ENCODE measurements at regions not wholly inside any gene's neighbourhood (a gene's known extent, or its start where the extent isn't known, plus 50 kb on each side); places are given as distances from the start of the nearest gene placed in this dataset.

DNA sequence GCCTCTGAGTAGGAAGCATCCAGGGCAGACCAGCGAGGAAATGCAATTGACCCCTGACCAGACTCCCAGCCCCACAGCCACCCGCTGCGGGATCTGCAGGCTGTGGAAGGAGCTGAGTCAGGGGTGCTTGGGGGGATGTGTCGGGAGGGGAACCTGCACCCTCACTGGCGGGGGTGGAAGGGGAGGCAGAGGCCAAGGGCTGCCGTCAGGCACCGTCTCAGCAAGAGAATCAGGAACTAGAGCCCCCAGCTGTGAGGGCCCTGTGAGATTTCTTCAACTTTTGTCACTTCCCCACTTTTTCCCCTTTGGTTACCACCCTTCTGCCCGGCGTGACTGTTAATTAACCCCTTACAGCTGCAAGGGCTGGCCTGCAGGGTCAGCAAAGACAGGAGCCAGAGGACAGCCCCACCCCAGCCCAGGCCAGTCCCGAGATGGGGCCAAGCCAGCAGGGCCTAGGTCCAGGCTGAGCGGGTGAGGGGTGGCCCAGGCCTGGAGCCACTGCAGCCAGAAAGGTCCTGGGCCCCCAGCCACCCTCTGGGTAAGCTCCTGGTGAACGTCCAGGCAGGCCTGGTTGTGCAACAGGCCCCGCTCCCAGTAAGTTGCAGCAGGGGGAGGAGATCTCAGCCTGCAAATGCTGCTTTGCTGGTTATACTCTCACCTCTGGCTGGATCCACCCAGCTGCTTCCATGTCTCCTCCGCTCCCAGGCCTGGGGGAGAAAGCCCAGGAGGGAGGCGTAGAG, 147.0 kb upstream of the ID2 start:
- no peak overlapping the region for H3K4me3 ChIP-seq (ENCODE audit: insufficient read depth, low read depth, low read length, poor library complexity, severe bottlenecking)
- H3K36me3 ChIP-seq (ENCODE audit: control insufficient read depth, insufficient read depth, low read length): no peaks in the 10 kb centered on the region
- H3K9me3 ChIP-seq (ENCODE audit: control insufficient read depth, low read length): peaks cover 7% of the 10 kb centered on the region
- H3K27ac ChIP-seq (ENCODE audit: insufficient read depth, low read length, poor library complexity, severe bottlenecking): no peak overlapping the region
- H3K27me3 ChIP-seq (replicated peaks; ENCODE audit: control insufficient read depth, insufficient read depth, low read length, poor library complexity, severe bottlenecking): no peaks in the 10 kb centered on the region
- H3K4me1 ChIP-seq (ENCODE audit: control insufficient read depth, insufficient read depth, low read length, poor library complexity, severe bottlenecking): peaks cover 9% of the 10 kb centered on the region
- no peak for DNase-seq

DNA sequence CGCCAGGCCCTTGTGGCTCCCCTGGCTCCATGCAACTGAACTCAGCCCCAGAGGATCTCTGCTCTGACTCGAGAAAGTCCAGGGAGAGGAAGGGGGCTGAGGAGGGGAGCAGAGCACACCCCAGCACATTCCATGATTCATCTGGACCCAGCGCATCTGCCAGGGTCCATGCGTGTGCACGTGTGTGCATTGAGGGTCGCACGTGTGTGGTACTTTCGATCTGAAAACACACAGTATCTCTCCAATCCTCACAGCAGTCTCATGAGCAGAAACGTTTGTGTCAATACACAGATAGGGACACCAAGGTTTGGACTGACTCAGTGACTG, 146.4 kb upstream of the ID2 start:
- no peak for DNase-seq
- Histone ChIP-seq H3K4me3 (ENCODE audit: insufficient read depth, low read depth, low read length, poor library complexity, severe bottlenecking) (no peak overlapping the region), H3K36me3 (ENCODE audit: control insufficient read depth, insufficient read depth, low read length) (no peaks in the 10 kb centered on the region), H3K9me3 (ENCODE audit: control insufficient read depth, low read length) (peaks cover 7% of the 10 kb centered on the region), H3K4me1 (ENCODE audit: control insufficient read depth, insufficient read depth, low read length, poor library complexity, severe bottlenecking) (peaks cover 14% of the 10 kb centered on the region), H3K27me3 (replicated peaks; ENCODE audit: control insufficient read depth, insufficient read depth, low read length, poor library complexity, severe bottlenecking) (no peaks in the 10 kb centered on the region), H3K27ac (ENCODE audit: insufficient read depth, low read length, poor library complexity, severe bottlenecking) (no peak overlapping the region)

DNA sequence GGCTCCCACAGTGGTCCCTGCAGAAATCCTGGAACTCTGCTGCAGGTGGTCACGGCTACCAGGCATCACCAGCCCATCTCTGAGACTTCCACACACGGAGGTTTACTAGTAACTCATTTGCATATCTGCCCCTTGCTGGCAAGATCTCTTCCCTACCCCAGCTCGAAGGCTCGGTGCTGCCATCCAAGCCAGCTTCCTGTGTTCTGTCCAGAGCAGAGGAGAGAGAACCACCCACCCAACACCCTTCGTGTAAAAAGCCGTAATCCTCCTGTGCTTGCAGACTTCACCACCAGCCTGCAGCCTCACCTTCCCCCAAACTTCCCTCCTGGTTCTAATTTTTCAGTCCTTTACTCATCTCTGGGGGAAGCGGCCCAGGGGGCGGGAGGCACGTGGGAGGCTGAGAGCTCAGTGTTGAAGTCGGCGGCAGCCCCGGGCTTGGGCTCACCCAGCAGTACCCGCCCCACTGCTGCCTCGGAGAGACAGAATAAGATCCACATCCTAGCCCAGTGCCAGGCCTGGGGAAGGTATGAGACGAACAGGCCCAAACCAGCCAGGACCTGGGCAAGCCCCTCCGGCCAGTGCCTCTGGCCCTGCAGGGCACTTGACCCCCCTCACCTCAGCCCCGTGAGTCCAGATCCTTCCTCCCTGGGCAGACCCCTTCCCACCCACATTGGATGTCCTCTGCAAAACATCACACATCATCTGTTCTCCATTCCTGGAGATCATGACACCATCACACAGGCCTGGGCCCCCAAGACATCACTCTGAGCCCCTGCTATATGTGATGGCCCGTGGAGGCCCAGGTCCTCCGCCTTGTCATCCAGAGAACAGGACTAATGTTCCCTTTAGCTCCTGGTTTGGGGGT, 145.8 kb upstream of the ID2 start:
- Histone ChIP-seq H3K9me3 (ENCODE audit: control insufficient read depth, low read length) (peaks cover 7% of the 10 kb centered on the region), H3K27ac (ENCODE audit: insufficient read depth, low read length, poor library complexity, severe bottlenecking) (no peak overlapping the region), H3K4me3 (ENCODE audit: insufficient read depth, low read depth, low read length, poor library complexity, severe bottlenecking) (no peak overlapping the region), H3K4me1 (ENCODE audit: control insufficient read depth, insufficient read depth, low read length, poor library complexity, severe bottlenecking) (peaks cover 20% of the 10 kb centered on the region), H3K36me3 (ENCODE audit: control insufficient read depth, insufficient read depth, low read length) (no peaks in the 10 kb centered on the region), H3K27me3 (replicated peaks; ENCODE audit: control insufficient read depth, insufficient read depth, low read length, poor library complexity, severe bottlenecking) (no peaks in the 10 kb centered on the region)
- DNase-seq: no peak

DNA sequence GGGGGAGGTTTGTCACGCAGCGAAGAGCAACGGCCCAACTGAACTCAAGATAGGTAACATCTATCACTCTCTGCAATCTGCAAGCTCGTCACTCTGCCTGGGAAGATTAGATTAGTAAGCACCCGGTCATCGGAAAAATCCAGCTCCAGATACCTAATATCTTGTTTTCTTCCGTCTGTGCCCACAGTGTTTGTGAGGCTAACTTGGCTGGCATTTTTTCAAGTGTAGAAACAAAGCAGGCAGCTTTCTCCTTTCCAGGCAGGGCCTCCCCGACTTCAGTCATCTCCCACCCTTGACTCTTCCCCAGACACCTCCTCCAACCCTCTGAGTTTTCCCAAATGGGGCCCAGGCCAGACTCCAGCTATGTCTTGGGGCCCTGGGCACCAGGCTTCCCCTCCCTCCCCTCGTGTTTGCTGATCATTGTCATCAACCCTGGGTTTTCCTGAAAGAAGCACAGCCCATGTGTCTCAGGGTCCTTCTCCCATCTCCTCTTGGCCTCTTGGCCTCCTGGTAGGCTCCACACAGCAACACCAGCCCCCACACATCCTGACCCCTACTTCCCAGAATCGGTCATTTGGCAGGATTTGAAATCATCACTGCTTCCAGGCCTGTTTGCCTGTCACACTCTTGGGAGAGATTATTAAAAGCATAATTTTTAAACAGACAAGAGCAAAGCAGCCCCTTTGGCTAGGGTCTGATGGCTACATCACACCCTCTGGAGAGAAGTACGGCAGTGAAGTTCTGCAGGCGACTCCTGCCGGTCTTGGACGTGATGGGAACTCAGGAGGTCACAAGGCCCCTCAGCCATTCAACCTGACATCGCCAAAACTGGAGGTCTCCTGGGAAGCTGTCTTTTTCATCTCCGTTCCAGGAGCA, 144.9 kb upstream of the ID2 start:
- Histone ChIP-seq H3K36me3 (ENCODE audit: control insufficient read depth, insufficient read depth, low read length) (no peaks in the 10 kb centered on the region), H3K9me3 (ENCODE audit: control insufficient read depth, low read length) (no peaks in the 10 kb centered on the region), H3K4me3 (ENCODE audit: insufficient read depth, low read depth, low read length, poor library complexity, severe bottlenecking) (no peak overlapping the region), H3K27me3 (replicated peaks; ENCODE audit: control insufficient read depth, insufficient read depth, low read length, poor library complexity, severe bottlenecking) (no peaks in the 10 kb centered on the region), H3K4me1 (ENCODE audit: control insufficient read depth, insufficient read depth, low read length, poor library complexity, severe bottlenecking) (peaks cover 29% of the 10 kb centered on the region), H3K27ac (ENCODE audit: insufficient read depth, low read length, poor library complexity, severe bottlenecking) (no peak overlapping the region)
- DNase-seq: no peak

DNA sequence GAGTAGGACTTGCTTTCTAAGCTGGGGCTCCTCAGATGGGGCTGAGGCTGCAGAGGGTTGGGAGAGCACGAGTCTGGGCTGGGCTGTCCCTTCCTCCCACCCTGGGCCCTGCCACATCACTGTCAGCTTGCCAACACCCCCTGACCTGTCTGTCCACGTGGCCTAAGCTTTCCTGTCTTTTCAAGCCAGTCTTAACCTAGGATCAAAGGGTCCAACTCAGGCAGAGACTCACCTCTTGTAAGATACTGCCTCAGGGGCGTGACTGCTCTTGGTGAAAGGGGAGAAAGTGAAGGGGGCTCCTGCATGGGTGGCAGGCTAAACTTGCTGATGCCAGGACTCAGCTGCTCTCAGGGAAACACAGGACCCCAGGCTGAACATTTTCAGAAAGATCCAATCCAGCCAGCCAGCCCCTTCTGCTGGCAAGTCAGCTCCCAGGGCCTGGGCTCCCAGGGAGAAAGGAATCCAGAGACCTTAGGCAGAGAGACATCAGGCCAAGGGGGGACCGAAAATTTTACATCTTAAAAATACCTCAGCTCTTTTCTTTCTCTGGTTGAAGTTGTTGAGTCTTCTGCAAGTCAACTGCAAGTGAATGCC, 144.2 kb upstream of the ID2 start:
- Histone ChIP-seq H3K27me3 (replicated peaks; ENCODE audit: control insufficient read depth, insufficient read depth, low read length, poor library complexity, severe bottlenecking) (no peaks in the 10 kb centered on the region), H3K4me3 (ENCODE audit: insufficient read depth, low read depth, low read length, poor library complexity, severe bottlenecking) (no peak overlapping the region), H3K36me3 (ENCODE audit: control insufficient read depth, insufficient read depth, low read length) (no peaks in the 10 kb centered on the region), H3K4me1 (ENCODE audit: control insufficient read depth, insufficient read depth, low read length, poor library complexity, severe bottlenecking) (peaks cover 32% of the 10 kb centered on the region), H3K9me3 (ENCODE audit: control insufficient read depth, low read length) (no peaks in the 10 kb centered on the region), H3K27ac (ENCODE audit: insufficient read depth, low read length, poor library complexity, severe bottlenecking) (no peak overlapping the region)
- no peak for DNase-seq

DNA sequence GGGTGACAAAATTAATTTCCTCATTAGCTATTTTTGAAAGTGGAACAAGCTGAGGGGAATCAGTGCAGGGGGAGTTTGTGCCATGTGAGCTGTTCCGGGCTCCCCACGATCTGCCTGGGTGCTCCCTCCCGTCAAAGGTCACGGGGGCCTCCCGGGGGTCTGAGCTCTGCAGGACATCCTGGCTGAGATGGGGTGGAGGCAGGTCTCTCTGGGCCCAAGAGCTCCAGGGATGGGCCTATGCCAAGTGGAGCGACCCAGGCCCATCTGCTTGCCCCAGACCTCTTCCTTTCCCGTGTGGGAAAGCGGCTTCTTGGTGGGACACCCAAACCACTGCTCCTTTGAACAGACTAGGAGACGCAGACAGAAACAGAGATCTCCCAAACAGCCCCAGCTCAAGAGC, 143.3 kb upstream of the ID2 start:
- Histone ChIP-seq H3K27ac (ENCODE audit: insufficient read depth, low read length, poor library complexity, severe bottlenecking) (no peak overlapping the region), H3K9me3 (ENCODE audit: control insufficient read depth, low read length) (no peaks in the 10 kb centered on the region), H3K4me3 (ENCODE audit: insufficient read depth, low read depth, low read length, poor library complexity, severe bottlenecking) (no peak overlapping the region), H3K27me3 (replicated peaks; ENCODE audit: control insufficient read depth, insufficient read depth, low read length, poor library complexity, severe bottlenecking) (no peaks in the 10 kb centered on the region), H3K36me3 (ENCODE audit: control insufficient read depth, insufficient read depth, low read length) (no peaks in the 10 kb centered on the region), H3K4me1 (ENCODE audit: control insufficient read depth, insufficient read depth, low read length, poor library complexity, severe bottlenecking) (peaks cover 41% of the 10 kb centered on the region)
- DNase-seq: no peak

DNA sequence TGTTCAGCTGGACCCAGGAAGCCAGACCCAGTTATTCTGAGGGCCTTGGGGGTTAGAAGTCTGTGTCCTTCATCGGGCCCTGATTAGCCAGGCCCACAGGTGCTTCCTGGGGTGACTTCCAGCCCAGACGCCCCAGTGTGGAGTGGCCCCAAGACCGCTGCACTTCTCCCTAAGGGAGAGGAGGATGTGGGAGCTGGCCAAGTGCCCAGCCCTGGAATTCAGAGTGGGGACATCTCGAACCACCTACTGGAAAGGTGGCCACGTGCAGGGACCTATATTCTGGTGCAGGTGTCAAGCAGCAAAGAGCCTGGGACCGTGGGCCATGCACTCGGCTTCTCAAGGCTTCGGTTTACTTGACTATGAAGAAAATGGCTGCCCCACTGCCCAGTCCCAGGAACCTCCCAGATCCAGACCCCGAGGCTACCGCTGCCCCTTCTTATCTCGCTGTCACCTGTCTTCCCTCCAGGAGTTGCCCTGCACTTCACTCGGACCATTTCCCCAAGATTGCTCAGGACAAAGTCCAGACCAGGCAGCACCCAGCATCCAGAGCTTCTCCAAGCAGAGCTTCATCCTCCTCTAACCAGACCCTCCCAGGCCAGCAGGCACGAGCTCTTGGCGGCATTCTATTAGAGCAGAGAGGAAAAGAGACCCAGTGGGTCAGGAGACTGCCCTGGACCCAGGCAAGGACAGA, 142.8 kb upstream of the ID2 start:
- Histone ChIP-seq H3K27me3 (replicated peaks; ENCODE audit: control insufficient read depth, insufficient read depth, low read length, poor library complexity, severe bottlenecking) (no peaks in the 10 kb centered on the region), H3K4me3 (ENCODE audit: insufficient read depth, low read depth, low read length, poor library complexity, severe bottlenecking) (no peak overlapping the region), H3K36me3 (ENCODE audit: control insufficient read depth, insufficient read depth, low read length) (no peaks in the 10 kb centered on the region), H3K9me3 (ENCODE audit: control insufficient read depth, low read length) (no peaks in the 10 kb centered on the region), H3K27ac (ENCODE audit: insufficient read depth, low read length, poor library complexity, severe bottlenecking) (no peak overlapping the region), H3K4me1 (ENCODE audit: control insufficient read depth, insufficient read depth, low read length, poor library complexity, severe bottlenecking) (peaks cover 46% of the 10 kb centered on the region)
- DNase-seq: no peak

DNA sequence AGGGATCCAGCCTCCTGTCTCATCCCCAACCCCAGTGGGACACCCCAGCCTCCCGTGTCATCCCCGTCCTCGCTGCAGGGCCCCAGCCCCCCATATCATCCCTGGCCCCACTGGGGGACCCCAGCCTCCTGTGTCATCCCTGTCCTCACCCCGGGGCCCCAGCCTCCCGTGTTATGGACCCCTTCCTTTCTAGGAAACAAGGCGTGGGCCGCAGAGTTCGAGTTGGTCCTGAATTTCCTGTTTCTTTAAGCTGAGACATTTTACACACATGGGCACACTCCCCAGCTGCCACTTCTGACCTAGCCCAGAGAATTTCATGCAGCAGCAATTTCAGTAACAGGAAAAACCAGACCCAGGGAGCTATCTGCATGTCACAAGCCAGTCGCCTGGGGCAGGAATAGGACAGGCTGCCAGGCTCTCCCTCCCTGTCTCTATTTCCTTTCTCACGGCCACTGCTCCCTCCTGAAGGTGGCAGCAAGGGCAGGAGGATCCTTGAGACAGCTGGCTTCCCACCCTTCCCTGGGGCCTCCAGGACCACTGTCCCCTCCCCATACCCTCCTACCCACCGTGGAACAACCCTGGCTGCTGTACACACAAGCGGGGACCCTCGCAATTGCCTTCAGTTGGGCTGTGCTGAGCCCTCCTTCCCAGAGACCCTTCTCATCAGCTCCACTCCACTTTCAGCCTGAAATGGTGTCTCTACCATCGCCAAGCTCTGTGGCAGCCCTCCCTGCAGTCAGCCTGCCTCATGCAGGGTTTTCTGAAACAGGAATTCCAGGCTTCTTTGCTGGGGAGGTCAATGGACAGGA, 141.9 kb upstream of the ID2 start:
- DNase-seq: no peak
- Histone ChIP-seq H3K27ac (ENCODE audit: insufficient read depth, low read length, poor library complexity, severe bottlenecking) (no peak overlapping the region), H3K4me3 (ENCODE audit: insufficient read depth, low read depth, low read length, poor library complexity, severe bottlenecking) (no peak overlapping the region), H3K36me3 (ENCODE audit: control insufficient read depth, insufficient read depth, low read length) (no peaks in the 10 kb centered on the region), H3K27me3 (replicated peaks; ENCODE audit: control insufficient read depth, insufficient read depth, low read length, poor library complexity, severe bottlenecking) (no peaks in the 10 kb centered on the region), H3K9me3 (ENCODE audit: control insufficient read depth, low read length) (no peaks in the 10 kb centered on the region), H3K4me1 (ENCODE audit: control insufficient read depth, insufficient read depth, low read length, poor library complexity, severe bottlenecking) (peaks cover 55% of the 10 kb centered on the region)

Data from effector memory CD4-positive, alpha-beta T cell (primary cell).